GM21576 (cell line): ENCODE measurements at regions not wholly inside any gene's neighbourhood (a gene's known extent, or its start where the extent isn't known, plus 50 kb on each side); places are given as distances from the start of the nearest gene placed in this dataset.
"Not testable (repeated sequence)": the region's sequence is repeated elsewhere in the genome, so short reads cannot be mapped to it uniquely, and the experiment has no call there.

Experiments
- ATAC-seq: cut with Tn5 transposase; IDR thresholded peaks from one replicate; pipeline ENCODE4 v1.9.1; 2021; ENCODE audit warnings: mild to moderate bottlenecking, moderate library complexity; ENCODE audit not compliant: unreplicated experiment

DNA sequence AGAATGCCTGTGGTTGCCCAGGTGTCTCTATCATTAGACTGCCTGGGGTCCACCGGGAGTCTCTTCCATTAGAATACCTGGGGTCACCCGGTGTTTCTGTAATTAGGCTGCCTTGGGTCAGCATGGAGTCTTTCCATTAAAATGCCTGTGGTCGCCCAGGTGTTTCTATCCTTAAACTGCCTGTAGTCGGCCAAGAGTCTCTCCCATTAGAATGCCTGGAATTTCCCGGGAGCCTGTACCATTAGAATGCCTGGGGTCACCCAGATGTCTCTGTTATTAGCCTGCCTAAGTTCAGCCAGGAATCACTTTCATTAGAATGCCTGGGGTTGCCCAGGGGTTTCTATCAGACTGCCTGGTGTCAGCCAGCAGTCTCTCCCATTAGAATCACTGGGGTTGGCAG lies 1492.8 kb downstream of the UQCRFS1 start:
- ATAC-seq = no peak

- no peak for ATAC-seq
These were observed 1493.9 kb downstream of the UQCRFS1 start for GRCh38 chr19:27719034-27719433.

DNA sequence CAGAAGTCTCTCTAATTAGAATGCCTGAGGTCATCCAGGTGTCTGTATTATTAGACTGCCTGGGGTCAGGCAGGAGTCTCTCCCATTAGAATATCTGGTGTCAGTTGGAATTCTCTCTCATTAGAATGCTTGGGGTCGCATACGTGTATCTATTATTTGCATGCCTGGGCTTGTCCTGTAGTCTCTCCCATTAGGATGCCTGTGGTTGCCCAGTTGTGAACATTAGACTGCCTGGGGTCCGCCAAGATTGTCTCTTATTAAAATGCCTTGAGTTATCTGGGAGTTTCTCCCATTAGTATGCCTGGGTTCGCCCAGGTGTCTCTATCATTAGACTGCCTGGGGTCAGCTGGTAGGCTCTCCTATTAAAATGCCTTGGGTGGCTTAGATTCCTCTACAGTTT lies 1494.7 kb downstream of the UQCRFS1 start:
- ATAC-seq = no peak

DNA sequence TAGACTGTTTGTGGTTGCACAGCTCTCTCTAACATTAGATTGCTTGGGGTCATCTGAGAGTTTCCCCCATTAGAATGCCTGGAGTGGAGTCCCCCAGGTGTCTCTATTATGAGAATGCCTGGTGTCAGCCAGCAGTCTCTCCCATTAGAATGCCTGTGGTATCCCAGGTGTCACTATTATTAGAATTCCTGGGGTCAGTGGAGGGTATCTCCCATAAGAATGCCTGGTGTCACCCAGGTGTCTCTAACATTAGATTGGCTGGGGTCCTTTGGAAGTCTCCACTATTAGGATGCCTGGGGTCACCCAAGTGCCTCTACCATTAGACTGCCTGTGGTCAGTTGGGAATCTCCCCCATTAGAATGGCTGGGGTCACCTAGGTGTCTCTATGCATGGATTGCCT lies 1495.1 kb downstream of the UQCRFS1 start:
- no peak for ATAC-seq

GRCh38 chr19:27716922-27717321 lies 1496.0 kb downstream of the UQCRFS1 start:
- no peak for ATAC-seq

GRCh38 chr19:27714857-27715256 lies 1498.1 kb downstream of the UQCRFS1 start:
- ATAC-seq = no peak

DNA sequence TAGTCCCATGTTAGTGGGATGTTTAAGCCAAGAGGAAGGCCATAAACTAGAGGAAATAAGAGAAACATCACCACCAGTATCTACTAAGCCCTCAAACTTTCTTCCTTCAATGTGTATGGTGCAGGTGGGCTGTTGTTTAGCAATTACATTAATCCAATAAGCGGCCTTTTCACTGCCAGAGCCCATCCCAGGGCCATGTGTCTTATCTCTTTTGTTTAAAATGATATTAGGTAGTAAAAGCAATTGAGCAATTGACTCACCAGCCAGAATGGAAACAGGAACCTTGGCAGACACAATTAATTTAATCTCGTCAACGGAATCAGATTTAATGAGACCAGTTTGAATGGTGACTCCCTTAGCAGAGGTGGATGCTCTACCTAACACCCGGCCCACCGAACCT lies 1503.5 kb downstream of the UQCRFS1 start:
- ATAC-seq = no peak

GRCh38 chr19:27708986-27709385 lies 1504.0 kb downstream of the UQCRFS1 start:
- ATAC-seq = not testable (repeated sequence)

DNA sequence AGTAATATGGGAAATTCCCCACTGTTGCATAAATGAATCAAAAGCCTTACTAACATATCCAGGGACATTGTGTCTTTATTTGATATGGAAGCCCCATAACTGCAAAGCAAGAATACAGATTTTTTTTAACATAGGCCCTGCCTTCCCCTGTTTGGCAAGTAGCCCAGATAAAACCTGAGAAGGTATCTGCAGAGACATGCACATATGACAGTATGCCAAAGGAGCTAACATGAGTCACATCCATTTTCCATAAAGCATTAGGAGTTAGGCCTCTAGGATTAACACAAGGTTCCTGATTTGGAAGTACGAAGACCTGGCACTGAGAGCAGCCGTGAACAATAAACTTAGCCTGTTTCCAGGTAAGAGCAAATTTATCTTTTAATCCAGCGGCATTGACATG lies 1505.9 kb downstream of the UQCRFS1 start:
- not testable (repeated sequence) for ATAC-seq

- no peak for ATAC-seq
These were observed 1507.1 kb downstream of the UQCRFS1 start for GRCh38 chr19:27705896-27706295.

GRCh38 chr19:27694361-27695055 lies 1518.4 kb downstream of the UQCRFS1 start:
- ATAC-seq = no peak

DNA sequence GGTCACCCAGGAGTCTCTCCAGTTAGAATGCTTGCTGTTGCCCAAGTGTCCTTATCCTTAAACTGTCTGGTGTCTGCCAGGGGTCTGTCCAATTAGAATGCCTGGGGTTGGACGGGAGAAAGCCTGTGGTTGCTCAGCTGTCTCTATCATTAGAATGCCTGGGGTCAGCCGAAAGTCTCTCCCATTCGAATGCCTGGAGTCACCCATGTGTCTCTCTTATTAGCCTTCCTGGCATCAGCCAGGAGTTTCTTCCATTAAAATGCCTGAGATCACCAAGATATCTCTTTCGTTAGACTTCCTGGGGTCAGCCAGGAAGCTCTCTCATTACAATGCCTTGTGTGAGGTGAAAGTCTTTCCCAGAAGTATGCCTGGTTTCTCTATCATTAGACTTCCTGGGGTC lies 1521.0 kb downstream of the UQCRFS1 start:
- ATAC-seq = no peak

GRCh38 chr19:27689734-27690241 lies 1523.2 kb downstream of the UQCRFS1 start:
- ATAC-seq = no peak

DNA sequence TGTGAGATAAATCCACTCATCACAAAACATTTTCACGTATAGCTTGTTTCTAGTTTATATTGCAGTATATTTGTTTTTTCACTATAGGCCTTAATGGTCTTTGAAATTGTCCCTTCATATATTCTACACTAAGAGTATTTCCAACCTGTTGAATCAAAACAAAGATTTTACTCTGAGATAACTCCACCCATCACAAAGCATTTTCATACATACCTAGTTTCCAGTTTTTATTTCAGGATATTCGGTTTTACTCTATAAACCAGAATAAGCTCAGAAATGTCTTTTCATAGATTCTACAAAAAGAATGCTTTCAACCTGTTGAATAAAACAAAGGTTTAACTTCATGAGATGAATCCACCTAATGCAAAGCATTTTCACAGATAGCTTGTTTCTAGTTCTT lies 1528.7 kb downstream of the UQCRFS1 start:
- ATAC-seq = no peak

- no peak for ATAC-seq
These were observed 1531.0 kb downstream of the UQCRFS1 start for GRCh38 chr19:27681972-27682371.

GRCh38 chr19:27679905-27680304 lies 1533.0 kb downstream of the UQCRFS1 start:
- no peak for ATAC-seq

- ATAC-seq = no peak
These were observed 1533.6 kb downstream of the UQCRFS1 start for GRCh38 chr19:27679399-27679798.

GRCh38 chr19:27676877-27677276 lies 1536.1 kb downstream of the UQCRFS1 start:
- ATAC-seq = no peak

GRCh38 chr19:27676334-27676733 lies 1536.6 kb downstream of the UQCRFS1 start:
- no peak for ATAC-seq

- no peak for ATAC-seq
These were observed 1537.2 kb downstream of the UQCRFS1 start for GRCh38 chr19:27675771-27676170.

- ATAC-seq = no peak
These were observed 1538.2 kb downstream of the UQCRFS1 start for GRCh38 chr19:27674701-27675100.

- ATAC-seq = no peak
These were observed 1539.0 kb downstream of the UQCRFS1 start for GRCh38 chr19:27673986-27674385.
